GM12878 (cell line): ENCODE measurements at regions not wholly inside any gene's neighbourhood (a gene's known extent, or its start where the extent isn't known, plus 50 kb on each side); places are given as distances from the start of the nearest gene placed in this dataset.

Experiments used
- ATAC-seq: fragments of 200-7000 bp; cut with Tn5 transposase; 3 replicates; pipeline ENCODE4 v1.9.1; 2020; ENCODE audit warnings: mild to moderate bottlenecking, moderate library complexity
- BruUV-seq: library from RNA; stranded (reverse); fragments of 400-500 nt; replicated peaks from 2 replicates; lab custom pipeline; 2021; lab: Mats Ljungman, UMichigan
- CTCF ChIA-PET: fragments of 300-600 bp; sonication (Branson Sonifier 250); formaldehyde crosslinking; extraction: SDS; loops from one replicate; lab custom pipeline; 2021; ENCODE audit warnings: inconsistent platforms; lab: Yijun Ruan, JAX
- POLR2A ChIA-PET: fragments of 350-600 bp; formaldehyde crosslinking; extraction: SDS; loops from one replicate; lab custom pipeline; 2021; ENCODE audit warnings: inconsistent platforms; lab: Charles Lee
- RAD21 ChIA-PET: fragments of 300-600 bp; sonication (Branson Sonifier 250); formaldehyde crosslinking; loops from one replicate; lab custom pipeline; 2023; ENCODE audit warnings: antibody characterized with exemption; ENCODE audit not compliant: unreplicated experiment; lab: Charles Lee
- SMC1A ChIA-PET: fragments of 300-600 bp; sonication (Branson Sonifier 250); formaldehyde crosslinking; loops from one replicate; lab custom pipeline; 2023; ENCODE audit not compliant: unreplicated experiment, uncharacterized antibody; lab: Charles Lee
- DNase-seq: peaks from one replicate; pipeline ENCODE4 v3.0.0-alpha.2; 2011; ENCODE audit warnings: low read depth, low spot score
- FAIRE-seq: peaks from 3 replicates; lab custom pipeline; 2011; peaks lifted over from hg19 to GRCh38; lab: Jason Lieb, UNC
- H2AFZ ChIP-seq: 2 replicates; pipeline ENCODE4 v1.6.0; 2011; ENCODE audit warnings: low read depth, low read length, control low read depth; ENCODE audit not compliant: control insufficient read depth
- H3K27ac ChIP-seq: 2 replicates; pipeline ENCODE4 v1.5.1; 2011; ENCODE audit warnings: control low read depth; ENCODE audit not compliant: control insufficient read depth, insufficient read depth
- H3K27me3 ChIP-seq, 2 experiments: replicated peaks in 1 of 2; 2 replicates each; pipeline versions ENCODE4 v1.6.0 to v1.6.1; 2011; ENCODE audit warnings: low read length in 1 of 2; ENCODE audit not compliant: control insufficient read depth in 2 of 2, insufficient read depth in 2 of 2
- H3K36me3 ChIP-seq, 2 experiments: 2 replicates each; pipeline ENCODE4 v1.5.1; 2011; ENCODE audit warnings: low read length in 1 of 2; ENCODE audit not compliant: control insufficient read depth in 2 of 2, insufficient read depth in 2 of 2
- H3K4me1 ChIP-seq: 2 replicates; pipeline ENCODE4 v1.6.1; 2011; ENCODE audit warnings: mild to moderate bottlenecking, low read length, moderate library complexity, mixed read lengths; ENCODE audit not compliant: control insufficient read depth, insufficient read depth
- H3K4me2 ChIP-seq: 2 replicates; pipeline ENCODE4 v1.6.0; 2011; ENCODE audit warnings: control low read depth; ENCODE audit not compliant: control insufficient read depth, insufficient read depth
- H3K4me3 ChIP-seq: fragments of 200-600 bp; sonication (generic); 2 replicates; pipeline ENCODE4 v1.5.1; 2016
- H3K79me2 ChIP-seq: 2 replicates; pipeline ENCODE4 v1.6.0; 2011; ENCODE audit warnings: low read length; ENCODE audit not compliant: control insufficient read depth, insufficient read depth
- H3K9ac ChIP-seq: 2 replicates; pipeline ENCODE4 v1.8.0; 2011; ENCODE audit warnings: low read length, control low read depth, mixed read lengths; ENCODE audit not compliant: control insufficient read depth, insufficient read depth
- H3K9me3 ChIP-seq: replicated peaks from 3 replicates; pipeline ENCODE4 v1.5.1; 2011; ENCODE audit warnings: mild to moderate bottlenecking, low read length; ENCODE audit not compliant: control insufficient read depth, insufficient read depth
- H4K20me1 ChIP-seq: 2 replicates; pipeline ENCODE4 v1.6.0; 2011; ENCODE audit not compliant: control insufficient read depth, insufficient read depth
- BACH1 ChIP-seq: fragments of 450-650 bp; IDR thresholded peaks from 2 replicates; pipeline ENCODE4 v1.6.1; 2017; ENCODE audit warnings: mild to moderate bottlenecking, borderline replicate concordance
- FOXM1 ChIP-seq: IDR thresholded peaks from 2 replicates; pipeline ENCODE4 v1.6.1; 2012; ENCODE audit warnings: low read depth, mild to moderate bottlenecking, inconsistent platforms, low read length, moderate library complexity
- NFYB ChIP-seq: IDR thresholded peaks from 2 replicates; pipeline ENCODE4 v1.6.1; 2011; ENCODE audit warnings: low read depth, mild to moderate bottlenecking, low read length, improper control_type of control experiment, moderate library complexity; ENCODE audit not compliant: insufficient read depth
- PAX5 ChIP-seq: IDR thresholded peaks from 2 replicates; pipeline ENCODE4 v1.6.1; 2011; ENCODE audit warnings: low read depth, low read length, borderline replicate concordance
- POLR2AphosphoS5 ChIP-seq: IDR thresholded peaks from 2 replicates; pipeline ENCODE4 v1.6.1; 2011; ENCODE audit warnings: mild to moderate bottlenecking, low read length, inconsistent platforms
- SP1 ChIP-seq: IDR thresholded peaks from one replicate; pipeline ENCODE4 v1.6.1; 2011; ENCODE audit warnings: low read depth, low read length
- SRF ChIP-seq, 2 experiments: IDR thresholded peaks; 2 replicates each; pipeline ENCODE4 v1.6.1; 2011; ENCODE audit warnings: low read depth in 2 of 2, low read length in 2 of 2, mild to moderate bottlenecking in 1 of 2, moderate library complexity in 1 of 2
- TBL1XR1 ChIP-seq: IDR thresholded peaks from 2 replicates; pipeline ENCODE4 v1.6.1; 2012; ENCODE audit warnings: low read depth, low read length, improper control_type of control experiment
- WGBS: methylation state at CpG from one replicate; pipeline ENCODE4 v1.1.6; 2016; ENCODE audit warnings: low lambda C conversion rate; ENCODE audit not compliant: insufficient replicate concordance, insufficient coverage; ENCODE audit errors: missing lambda C conversion rate; 5-methylcytosine and 5-hydroxymethylcytosine counted together
- in situ Hi-C: fragments of 300-500 bp; cut with MboI; formaldehyde crosslinking; loops from 9 replicates; pipeline ENCODE4 v1.14.3; 2018; ENCODE audit warnings: mixed read lengths
- intact Hi-C: fragments of 100-400 bp; cut with micrococcal nuclease; formaldehyde crosslinking; loops from one replicate; pipeline ENCODE4 v1.14.2; 2022; ENCODE audit not compliant: unreplicated experiment
- TF ChIP-seq, protein P1 (sequence below): fragments of 450-650 bp; IDR thresholded peaks from 2 replicates; pipeline ENCODE4 v1.6.1; 2017; ENCODE audit warnings: low read depth, mild to moderate bottlenecking, moderate library complexity
- TF ChIP-seq, protein P2 (sequence below): fragments of 450-650 bp; IDR thresholded peaks from 2 replicates; pipeline ENCODE4 v1.6.1; 2017; ENCODE audit warnings: mild to moderate bottlenecking, moderate library complexity

DNA sequence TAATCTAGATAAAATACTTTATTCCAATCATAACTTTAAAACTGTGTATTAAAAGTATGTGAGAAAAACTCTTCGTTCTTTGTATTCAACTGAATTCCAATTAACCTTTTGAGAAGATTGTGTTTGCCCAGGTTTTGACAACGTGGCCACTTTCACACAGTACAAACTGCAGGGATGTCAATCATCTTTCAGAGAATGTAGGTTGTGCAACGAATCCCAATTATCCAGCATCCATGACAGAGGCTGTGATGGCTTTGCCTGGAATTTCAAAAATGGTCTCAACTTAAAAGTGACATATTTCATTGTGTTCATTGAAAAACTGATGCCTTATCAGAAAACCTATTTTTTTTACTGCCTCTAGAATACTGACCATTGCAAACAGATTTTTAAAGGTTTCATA, 615.1 kb upstream of the KCNMB2 start:
- SMC1A ChIA-PET: no interaction called here
- Histone ChIP-seq H3K9me3 (no peaks in the 10 kb centered on the region), H3K79me2 (no peaks in the 10 kb centered on the region), H3K4me3 (no peak overlapping the region), H3K27ac (no peak overlapping the region), H3K36me3 (no peaks in the 10 kb centered on the region), H3K4me1 (no peaks in the 10 kb centered on the region), H3K27me3 (no peaks in the 10 kb centered on the region; a peak in 1 of 4 replicates), H4K20me1 (no peaks in the 10 kb centered on the region), H3K4me2 (no peak overlapping the region), H2AFZ (no peak overlapping the region), H3K9ac (no peak overlapping the region)
- FAIRE-seq (no peak), ATAC-seq (no peak), DNase-seq (no peak)
- RAD21 ChIA-PET: no interaction called here
- in situ Hi-C loops: no loop called here
- intact Hi-C loops: no loop called here
- POLR2A ChIA-PET: no interaction called here
- 9% methylated on average over 3 of the region's 3 CpGs for WGBS
- no peak for TF ChIP-seq SP1
- TF ChIP-seq, protein P1, sequence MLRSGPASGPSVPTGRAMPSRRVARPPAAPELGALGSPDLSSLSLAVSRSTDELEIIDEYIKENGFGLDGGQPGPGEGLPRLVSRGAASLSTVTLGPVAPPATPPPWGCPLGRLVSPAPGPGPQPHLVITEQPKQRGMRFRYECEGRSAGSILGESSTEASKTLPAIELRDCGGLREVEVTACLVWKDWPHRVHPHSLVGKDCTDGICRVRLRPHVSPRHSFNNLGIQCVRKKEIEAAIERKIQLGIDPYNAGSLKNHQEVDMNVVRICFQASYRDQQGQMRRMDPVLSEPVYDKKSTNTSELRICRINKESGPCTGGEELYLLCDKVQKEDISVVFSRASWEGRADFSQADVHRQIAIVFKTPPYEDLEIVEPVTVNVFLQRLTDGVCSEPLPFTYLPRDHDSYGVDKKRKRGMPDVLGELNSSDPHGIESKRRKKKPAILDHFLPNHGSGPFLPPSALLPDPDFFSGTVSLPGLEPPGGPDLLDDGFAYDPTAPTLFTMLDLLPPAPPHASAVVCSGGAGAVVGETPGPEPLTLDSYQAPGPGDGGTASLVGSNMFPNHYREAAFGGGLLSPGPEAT: no peak
- TF ChIP-seq SRF (IDR thresholded peaks at IDR 0.05; ENCODE audit: low read depth in 2 of 2, low read length in 2 of 2): no peak
- TF ChIP-seq PAX5: no peak
- CTCF ChIA-PET: no interaction called here
- no TSS peak for BruUV-seq

DNA sequence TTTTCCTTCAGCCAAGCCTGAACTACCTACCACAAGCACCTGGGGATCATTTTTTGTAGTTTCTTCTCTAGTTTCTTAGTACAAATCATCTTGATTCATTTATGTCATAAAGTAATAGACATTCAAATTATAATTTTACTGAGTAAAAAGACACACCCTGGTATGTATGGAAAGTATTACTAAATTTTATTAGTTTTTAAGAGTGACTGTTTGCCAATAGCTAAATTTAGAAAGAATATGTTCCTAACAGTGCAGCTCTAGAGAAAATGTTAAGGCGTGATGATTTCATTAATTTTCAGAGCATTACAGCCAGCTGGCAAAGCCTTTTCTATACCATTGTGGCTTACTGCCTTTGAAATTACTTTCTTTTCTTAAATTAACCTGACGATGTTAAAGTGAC, 612.0 kb upstream of the KCNMB2 start:
- H2AFZ ChIP-seq: no peak overlapping the region
- ChIA-PET RAD21 (no interaction called here), POLR2A (no interaction called here), SMC1A (interaction anchor here (1.0 to 1.4 kb wide), 2 partner anchors 12 to 161 kb away, joined by 3 to 4 read pairs; no protein-coding TSS in a partner anchor), CTCF (interaction anchor here (1.2 kb wide), 1 partner anchor 14 kb away, joined by 3 read pairs; no protein-coding TSS in a partner anchor)
- no TSS peak for BruUV-seq
- no peak overlapping the region for H3K27ac ChIP-seq
- WGBS: 61% methylated on average over 2 of the region's 2 CpGs
- H4K20me1 ChIP-seq: no peaks in the 10 kb centered on the region
- no peaks in the 10 kb centered on the region for H3K79me2 ChIP-seq
- in situ Hi-C loops (no loop called here), intact Hi-C loops (no loop called here)
- no peaks in the 10 kb centered on the region for H3K36me3 ChIP-seq
- no peaks in the 10 kb centered on the region for H3K27me3 ChIP-seq
- no peaks in the 10 kb centered on the region for H3K9me3 ChIP-seq
- H3K4me2 ChIP-seq: no peak overlapping the region
- no peak for FAIRE-seq
- H3K9ac ChIP-seq: no peak overlapping the region
- H3K4me3 ChIP-seq: no peak overlapping the region
- no peaks in the 10 kb centered on the region for H3K4me1 ChIP-seq
- ATAC-seq: no peak
- no peak for DNase-seq
- no peak for TF ChIP-seq POLR2AphosphoS5
- no peak for TF ChIP-seq FOXM1
- TF ChIP-seq BACH1: no peak
- no peak for TF ChIP-seq NFYB
- TF ChIP-seq TBL1XR1: no peak
- TF ChIP-seq, protein P2, sequence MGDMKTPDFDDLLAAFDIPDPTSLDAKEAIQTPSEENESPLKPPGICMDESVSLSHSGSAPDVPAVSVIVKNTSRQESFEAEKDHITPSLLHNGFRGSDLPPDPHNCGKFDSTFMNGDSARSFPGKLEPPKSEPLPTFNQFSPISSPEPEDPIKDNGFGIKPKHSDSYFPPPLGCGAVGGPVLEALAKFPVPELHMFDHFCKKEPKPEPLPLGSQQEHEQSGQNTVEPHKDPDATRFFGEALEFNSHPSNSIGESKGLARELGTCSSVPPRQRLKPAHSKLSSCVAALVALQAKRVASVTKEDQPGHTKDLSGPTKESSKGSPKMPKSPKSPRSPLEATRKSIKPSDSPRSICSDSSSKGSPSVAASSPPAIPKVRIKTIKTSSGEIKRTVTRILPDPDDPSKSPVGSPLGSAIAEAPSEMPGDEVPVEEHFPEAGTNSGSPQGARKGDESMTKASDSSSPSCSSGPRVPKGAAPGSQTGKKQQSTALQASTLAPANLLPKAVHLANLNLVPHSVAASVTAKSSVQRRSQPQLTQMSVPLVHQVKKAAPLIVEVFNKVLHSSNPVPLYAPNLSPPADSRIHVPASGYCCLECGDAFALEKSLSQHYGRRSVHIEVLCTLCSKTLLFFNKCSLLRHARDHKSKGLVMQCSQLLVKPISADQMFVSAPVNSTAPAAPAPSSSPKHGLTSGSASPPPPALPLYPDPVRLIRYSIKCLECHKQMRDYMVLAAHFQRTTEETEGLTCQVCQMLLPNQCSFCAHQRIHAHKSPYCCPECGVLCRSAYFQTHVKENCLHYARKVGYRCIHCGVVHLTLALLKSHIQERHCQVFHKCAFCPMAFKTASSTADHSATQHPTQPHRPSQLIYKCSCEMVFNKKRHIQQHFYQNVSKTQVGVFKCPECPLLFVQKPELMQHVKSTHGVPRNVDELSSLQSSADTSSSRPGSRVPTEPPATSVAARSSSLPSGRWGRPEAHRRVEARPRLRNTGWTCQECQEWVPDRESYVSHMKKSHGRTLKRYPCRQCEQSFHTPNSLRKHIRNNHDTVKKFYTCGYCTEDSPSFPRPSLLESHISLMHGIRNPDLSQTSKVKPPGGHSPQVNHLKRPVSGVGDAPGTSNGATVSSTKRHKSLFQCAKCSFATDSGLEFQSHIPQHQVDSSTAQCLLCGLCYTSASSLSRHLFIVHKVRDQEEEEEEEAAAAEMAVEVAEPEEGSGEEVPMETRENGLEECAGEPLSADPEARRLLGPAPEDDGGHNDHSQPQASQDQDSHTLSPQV: no peak
